Body of pancreas (tissue), 4 donors: ENCODE measurements at regions not wholly inside any gene's neighbourhood (a gene's known extent, or its start where the extent isn't known, plus 50 kb on each side); places are given as distances from the start of the nearest gene placed in this dataset.

Source experiments
- ATAC-seq: fragments of 150-250 bp; one replicate; pipeline ENCODE4 v1.9.1; 2016
- DNase-seq, 4 donors: peaks; one replicate each; pipeline ENCODE4 v3.0.0-alpha.2; 2019
- H3K27ac ChIP-seq, 4 donors: fragments of 200-600 bp; sonication (generic); 1 replicate in 3 of 4; 2 replicates in 1 of 4; pipeline versions ENCODE4 v1.5.1 to v1.6.1; 2016 to 2019; ENCODE audit warnings: mild to moderate bottlenecking in 1 of 4, mixed read lengths in 1 of 4, moderate library complexity in 1 of 4
- H3K27me3 ChIP-seq, 2 donors: fragments of 200-600 bp; sonication (generic); one replicate each; pipeline ENCODE4 v1.6.0; 2016; ENCODE audit warnings: mild to moderate bottlenecking in 1 of 2
- H3K36me3 ChIP-seq, 2 donors: fragments of 200-600 bp; sonication (generic); replicated peaks in 1 of 2; 2 replicates each; pipeline ENCODE4 v1.5.1; 2016; ENCODE audit warnings: low read depth in 2 of 2; ENCODE audit not compliant: insufficient read depth in 1 of 2
- H3K4me1 ChIP-seq: fragments of 200-600 bp; sonication (generic); one replicate; pipeline ENCODE4 v1.6.0; 2016
- H3K4me3 ChIP-seq, 2 donors: fragments of 200-600 bp; sonication (generic); 1 replicate in 1 of 2; 2 replicates in 1 of 2; pipeline ENCODE4 v1.5.1; 2016 to 2019
- H3K9me3 ChIP-seq, 3 donors: fragments of 200-600 bp; sonication (generic); 1 replicate in 2 of 3; 2 replicates in 1 of 3; pipeline ENCODE4 v1.5.1; 2016
- CTCF ChIP-seq, 7 experiments: fragments of 450-650 bp in 4 of 7; fragments of 200-600 bp in 3 of 7; sonication (generic) in 3 of 7; IDR thresholded peaks; one replicate each; pipeline ENCODE4 v1.5.1; 2016 to 2019; ENCODE audit warnings: antibody characterized with exemption in 7 of 7
- POLR2A ChIP-seq, 3 donors: fragments of 450-650 bp; IDR thresholded peaks; one replicate each; pipeline ENCODE4 v1.6.1; 2016; ENCODE audit warnings: antibody characterized with exemption in 3 of 3, mild to moderate bottlenecking in 2 of 3
- WGBS, 2 donors: methylation state at CpG; one replicate each; pipeline ENCODE4 v1.1.5; 2017; 5-methylcytosine and 5-hydroxymethylcytosine counted together
- intact Hi-C: fragments of 100-400 bp; cut with DNase I; formaldehyde crosslinking; loops from one replicate; pipeline ENCODE4 v1.15.1; 2023

- no peak for DNase-seq
Measured at GRCh38 chr6:108762394-108762793, 85.8 kb upstream of the ARMC2 start.

GRCh38 chr6:108763931-108764579 lies 84.2 kb upstream of the ARMC2 start:
- no peaks in the 10 kb centered on the region for H3K9me3 ChIP-seq
- H3K27ac ChIP-seq: peak overlapping the region; percentile 58 to 77 (median 74)
- H3K4me1 ChIP-seq: peaks cover 98% of the 10 kb centered on the region
- ATAC-seq: peak; percentile 53
- intact Hi-C loops: no loop called here
- no peak for TF ChIP-seq CTCF (IDR thresholded peaks at IDR 0.05)
- TF ChIP-seq POLR2A (IDR thresholded peaks at IDR 0.05): no peak
- whole genome bisulfite sequencing, 2 donors: 36 to 45% methylated on average over 10 of the region's 10 CpGs
- no peak for DNase-seq
- H3K4me3 ChIP-seq: no peak overlapping the region
- no peaks in the 10 kb centered on the region for H3K36me3 ChIP-seq
- H3K27me3 ChIP-seq: no peaks in the 10 kb centered on the region

More at GRCh38 chr6:108762394-108762793, 85.8 kb upstream of the ARMC2 start:
- no peaks in the 10 kb centered on the region for H3K9me3 ChIP-seq
- no peaks in the 10 kb centered on the region for H3K36me3 ChIP-seq
- H3K4me3 ChIP-seq: no peak overlapping the region
- peaks cover 90% of the 10 kb centered on the region for H3K4me1 ChIP-seq
- intact Hi-C loops: no loop called here
- no peaks in the 10 kb centered on the region for H3K27me3 ChIP-seq
- no peak for ATAC-seq
- 29 to 50% methylated on average over 1 of the region's 1 CpG for WGBS, 2 donors
- TF ChIP-seq POLR2A (IDR thresholded peaks at IDR 0.05): no peak
- no peak for TF ChIP-seq CTCF (IDR thresholded peaks at IDR 0.05)
- peak overlapping the region in 2 of 4 donors; percentile 27 to 38 for H3K27ac ChIP-seq

GRCh38 chr6:108764580-108764950 lies 83.7 kb upstream of the ARMC2 start:
- WGBS, 2 donors: 28 to 36% methylated on average over 1 of the region's 1 CpG
- Histone ChIP-seq H3K4me3 (no peak overlapping the region), H3K36me3 (no peaks in the 10 kb centered on the region), H3K9me3 (no peaks in the 10 kb centered on the region), H3K4me1 (peaks cover 98% of the 10 kb centered on the region), H3K27ac (peak overlapping the region; percentile 58 to 77 (median 74)), H3K27me3 (no peaks in the 10 kb centered on the region)
- intact Hi-C loops: no loop called here
- DNase-seq (peak; percentile 62 to 80 (median 72)), ATAC-seq (peak; percentile 88)
- TF ChIP-seq POLR2A (IDR thresholded peaks at IDR 0.05): no peak
- TF ChIP-seq CTCF (IDR thresholded peaks at IDR 0.05): no peak

- 60 to 66% methylated on average over 2 of the region's 2 CpGs for WGBS, 2 donors
- ATAC-seq: no peak
Measured at GRCh38 chr6:108765495-108765894, 82.7 kb upstream of the ARMC2 start.

More at GRCh38 chr6:108765495-108765894, 82.7 kb upstream of the ARMC2 start:
- no peak overlapping the region for H3K4me3 ChIP-seq
- H3K9me3 ChIP-seq: no peaks in the 10 kb centered on the region
- no peak for TF ChIP-seq POLR2A (IDR thresholded peaks at IDR 0.05)
- no peak for TF ChIP-seq CTCF (IDR thresholded peaks at IDR 0.05)
- peak overlapping the region in 3 of 4 donors; percentile 72 to 77 (median 75) for H3K27ac ChIP-seq
- peaks cover 96% of the 10 kb centered on the region for H3K4me1 ChIP-seq
- H3K27me3 ChIP-seq: no peaks in the 10 kb centered on the region
- intact Hi-C loops: no loop called here
- no peaks in the 10 kb centered on the region for H3K36me3 ChIP-seq
- no peak for DNase-seq
